ENCODE measurements at regions not wholly inside any gene's neighbourhood (a gene's known extent, or its start where the extent isn't known, plus 50 kb on each side); places are given as distances from the start of the nearest gene placed in this dataset.
A peak's percentile ranks its signal among the peaks of the same experiment; 100 is the strongest.

DNA sequence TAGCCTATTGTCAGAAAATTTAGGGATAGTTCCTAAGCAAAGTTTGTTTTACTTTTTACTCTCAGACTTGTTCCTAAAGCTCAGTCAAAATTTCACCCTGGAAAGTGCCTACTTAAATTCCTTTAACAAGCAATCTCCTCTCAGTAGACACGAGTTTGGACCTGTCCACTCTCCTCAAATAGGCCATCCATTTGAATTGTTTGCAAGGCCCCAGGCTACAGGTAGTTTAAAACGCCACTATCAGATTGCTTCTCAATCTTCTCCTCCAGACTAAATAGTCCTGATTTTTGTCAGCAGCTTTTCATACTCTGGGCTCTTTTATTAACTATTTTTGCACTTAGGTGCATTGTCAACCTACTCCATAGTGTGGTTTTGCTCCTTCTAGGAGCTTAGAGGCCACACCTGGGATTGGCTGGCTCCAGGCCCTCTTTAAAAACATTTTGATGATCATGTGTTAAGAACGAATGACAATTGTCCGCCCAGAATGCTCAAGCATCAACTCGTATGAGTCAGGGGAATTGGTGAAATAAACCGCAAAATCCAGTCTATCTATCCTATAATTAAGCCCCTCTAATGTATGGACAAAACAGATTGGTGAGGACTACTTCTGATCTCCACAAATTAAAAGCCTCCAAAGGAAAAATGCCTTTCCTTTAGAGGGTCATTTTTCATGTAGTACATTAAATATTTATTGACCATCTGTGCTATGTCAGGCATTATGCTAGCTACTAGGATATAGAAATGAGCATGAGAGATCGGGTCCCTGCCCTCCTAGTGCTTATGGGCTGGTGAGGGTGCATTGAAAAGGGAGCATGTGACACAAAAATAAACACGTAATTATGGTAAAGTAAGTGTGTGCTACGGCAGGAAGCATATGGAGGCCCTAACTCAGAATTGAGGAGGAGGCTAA, 333.8 kb upstream of the TNP1 start:
- DNase-seq (ENCODE audit: low spot score): no peak

DNA sequence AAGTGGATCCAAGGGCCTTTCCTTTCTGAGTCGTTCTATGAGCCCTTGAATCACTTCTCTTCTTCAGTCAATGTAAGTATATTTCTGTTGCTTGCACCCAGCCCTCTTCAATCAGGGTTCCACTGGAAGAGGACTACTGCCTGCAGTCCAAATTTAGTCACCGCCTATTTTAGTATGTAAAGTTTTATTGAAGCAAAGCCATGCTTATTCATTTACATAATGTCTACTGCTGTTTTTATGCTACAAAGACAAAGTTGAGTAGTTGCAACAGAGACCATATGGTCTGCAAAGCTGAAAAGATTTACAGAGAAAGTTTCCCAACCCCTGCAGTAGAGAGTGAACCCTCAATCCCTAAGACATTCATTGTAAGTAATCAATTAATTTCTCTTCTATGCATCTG, 332.5 kb upstream of the TNP1 start:
- DNase-seq (ENCODE audit: low spot score): no peak

DNA sequence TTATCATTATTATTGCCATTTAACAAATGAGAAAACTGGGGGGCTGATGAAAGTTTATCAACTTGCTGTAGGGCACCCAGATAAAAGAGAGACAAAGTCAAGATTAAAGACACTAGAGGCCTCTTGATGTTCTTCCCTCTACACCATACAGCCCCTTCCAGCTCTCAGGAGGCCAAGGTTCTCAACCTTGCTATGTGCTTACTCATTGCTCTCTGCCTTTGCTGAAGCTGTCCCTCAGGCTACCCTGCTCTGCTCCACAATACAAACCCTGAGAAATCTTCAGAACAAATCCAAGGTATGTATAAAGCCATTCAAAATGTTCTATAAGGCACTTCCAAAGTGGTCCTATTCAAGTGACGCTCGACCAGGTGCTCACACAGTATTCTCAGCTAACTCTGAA, 329.9 kb upstream of the TNP1 start:
- no peak for DNase-seq (ENCODE audit: low spot score)

DNA sequence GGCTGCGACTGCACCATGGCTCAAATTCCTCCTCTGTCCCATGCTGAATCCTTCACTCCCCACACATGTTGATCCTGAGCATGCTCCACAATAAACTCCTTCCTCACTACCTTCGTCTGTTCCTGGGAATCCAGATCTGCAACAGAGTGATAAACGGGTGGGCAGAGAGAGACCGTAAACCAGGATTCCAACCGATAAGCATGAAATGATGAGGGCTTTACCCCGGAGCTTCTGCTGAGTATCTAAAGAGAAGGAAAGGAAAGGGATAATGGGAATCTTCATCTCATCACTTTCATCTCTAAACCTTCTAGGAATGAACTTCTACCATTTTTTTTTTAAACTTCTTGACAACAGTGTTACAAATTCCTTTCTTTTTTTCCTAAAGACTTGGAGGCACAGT, 329.3 kb upstream of the TNP1 start:
- DNase-seq (ENCODE audit: low spot score): no peak

DNA sequence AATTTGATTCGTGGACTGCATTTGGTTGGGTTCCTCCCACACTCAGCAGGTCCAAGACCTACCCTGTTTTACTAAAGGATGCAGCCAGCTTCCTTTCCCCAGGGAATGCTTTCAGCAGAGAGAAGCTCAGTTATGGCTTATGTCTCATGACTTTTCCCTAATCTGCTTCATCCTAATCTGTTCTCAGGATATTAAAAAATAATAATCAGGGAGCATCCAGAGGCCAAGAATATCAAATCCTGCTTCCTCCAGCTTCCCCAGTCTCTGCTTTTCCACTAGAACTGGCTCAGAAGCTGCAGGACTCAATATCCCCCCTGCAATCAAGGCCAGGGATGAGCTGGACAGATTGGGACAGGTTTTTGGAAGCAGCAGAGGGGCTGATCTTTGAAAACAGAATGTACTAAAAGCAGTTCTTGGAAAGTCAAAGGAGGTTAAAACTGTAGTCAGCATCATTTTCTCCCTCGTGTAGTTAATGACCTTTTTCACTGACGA, 326.9 kb upstream of the TNP1 start:
- DNase-seq (ENCODE audit: low spot score): no peak

DNA sequence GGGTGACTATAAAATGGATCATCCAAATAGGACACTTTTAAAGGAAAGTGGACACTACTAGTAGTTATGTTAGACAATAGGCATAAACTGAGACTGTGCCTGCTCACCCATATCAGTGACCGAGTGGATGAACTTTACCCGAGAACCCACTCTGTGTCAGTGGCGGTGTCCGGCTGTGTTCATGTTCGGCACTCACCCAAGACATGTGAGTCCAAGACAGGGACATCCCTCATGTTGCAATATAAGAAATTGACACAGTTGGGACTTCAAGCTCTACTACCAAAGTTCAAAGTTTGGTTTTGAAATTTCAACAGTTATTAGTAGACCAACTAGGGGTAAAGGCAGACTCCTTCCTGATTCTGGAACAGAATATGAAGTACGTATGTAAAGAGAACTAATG, 326.3 kb upstream of the TNP1 start:
- DNase-seq (ENCODE audit: low spot score): no peak

DNA sequence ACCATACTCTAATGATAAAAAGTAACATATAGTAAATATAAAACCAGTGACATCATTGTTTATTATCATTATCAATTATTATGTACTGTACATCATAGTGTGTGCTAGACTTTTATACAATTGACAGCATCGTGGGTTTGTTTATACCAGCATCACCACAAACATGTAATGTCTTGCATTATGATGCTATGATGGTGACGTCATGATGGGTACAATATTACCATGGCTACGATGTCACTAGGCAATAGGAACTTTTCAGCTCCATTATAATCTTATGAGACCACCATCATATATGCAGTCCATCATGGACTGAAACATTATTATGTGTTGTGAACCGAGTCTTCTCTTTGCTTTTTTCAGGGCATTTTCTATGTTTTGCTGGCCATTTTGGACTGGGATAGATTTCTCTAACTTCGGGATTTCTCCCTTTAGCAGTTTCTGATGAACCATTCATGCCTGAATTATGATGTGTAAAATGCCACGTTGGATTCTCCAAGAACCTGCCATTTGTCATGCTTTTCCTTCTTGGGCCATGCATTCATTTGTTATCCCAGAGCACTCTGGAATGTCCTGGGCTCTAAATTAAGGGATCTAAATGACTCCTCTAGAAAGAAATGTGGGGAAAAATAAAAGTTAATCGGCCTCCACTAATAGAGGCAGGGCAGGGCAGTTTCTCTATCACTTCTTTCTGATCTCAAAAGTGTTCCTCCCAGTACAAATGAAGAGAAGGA, 325.6 kb upstream of the TNP1 start:
- DNase-seq (ENCODE audit: low spot score): no peak

DNA sequence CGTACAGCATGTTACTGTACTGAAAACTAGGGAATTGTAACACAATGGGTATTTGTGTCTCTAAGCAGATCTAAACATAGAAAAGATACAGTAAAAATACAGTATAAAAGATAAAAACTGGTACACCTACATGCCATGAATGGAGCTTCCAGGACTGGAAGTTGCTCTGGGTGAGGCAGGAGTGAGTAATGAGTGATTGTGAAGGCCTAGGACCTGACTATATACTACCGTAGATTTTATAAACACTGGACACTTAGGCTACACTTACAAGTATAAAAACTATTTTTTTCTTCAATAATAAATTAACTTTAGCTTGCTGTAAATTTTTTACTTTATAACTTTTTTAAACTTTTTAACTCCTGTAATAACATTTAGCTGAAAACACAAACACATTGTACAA, 324.4 kb upstream of the TNP1 start:
- DNase-seq (ENCODE audit: low spot score): no peak

DNA sequence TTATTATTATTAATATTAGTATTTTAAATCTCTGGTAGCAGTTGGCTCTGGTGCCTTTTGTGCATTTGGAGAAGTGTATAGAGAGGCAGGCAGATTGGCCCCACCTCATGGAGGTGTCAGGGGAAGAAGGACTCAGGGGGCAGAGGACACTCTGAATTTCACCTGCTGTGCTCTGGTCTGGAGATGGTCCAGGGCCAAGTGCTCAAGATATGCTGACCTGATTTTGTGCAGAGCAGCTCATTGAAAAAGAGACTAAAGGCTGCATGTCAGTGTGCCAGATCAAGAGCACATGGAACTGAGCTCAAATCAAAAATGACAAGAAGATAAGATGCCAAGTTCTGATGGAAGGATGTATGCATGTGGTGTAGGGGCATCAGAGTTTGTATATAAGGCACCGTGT, 323.6 kb upstream of the TNP1 start:
- no peak for DNase-seq (ENCODE audit: low spot score)

DNA sequence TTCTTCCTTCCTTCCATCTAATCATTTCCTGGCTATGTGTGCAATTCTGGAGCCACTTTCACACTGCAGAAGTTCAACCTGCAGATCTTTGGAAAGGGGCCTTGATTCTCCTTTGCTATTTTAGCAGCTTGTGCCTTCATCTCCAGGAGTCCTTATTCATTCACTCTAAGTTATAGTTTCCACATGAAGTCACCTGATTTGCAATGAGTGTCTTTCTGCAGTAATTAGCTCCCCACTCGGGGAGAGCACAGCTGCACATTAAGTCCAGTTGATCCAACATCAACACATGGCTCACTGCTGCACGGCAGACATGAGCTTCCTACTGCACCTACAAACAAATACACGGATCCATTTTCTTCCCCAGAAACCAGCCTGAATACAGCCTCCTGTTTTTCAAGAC, 323.1 kb upstream of the TNP1 start:
- DNase-seq (ENCODE audit: low spot score): no peak

DNA sequence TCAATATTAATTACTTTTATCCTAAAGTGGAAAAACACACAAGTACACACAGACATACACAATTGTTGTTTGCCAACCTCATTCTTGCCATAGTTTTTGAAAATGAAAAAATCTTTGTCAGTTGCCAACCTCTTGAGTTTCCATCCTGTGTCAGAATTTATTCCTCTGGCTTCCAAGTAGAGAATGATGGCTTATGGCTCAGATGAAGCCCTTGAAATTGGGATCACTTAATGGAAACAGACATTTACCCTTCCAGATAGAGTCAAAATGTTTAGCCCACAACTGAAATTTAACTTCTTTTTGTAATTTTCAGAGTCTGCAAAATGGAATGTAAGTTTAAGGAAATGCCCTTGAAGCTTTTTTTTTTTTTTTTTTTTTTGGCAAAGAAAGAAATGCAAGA, 321.6 kb upstream of the TNP1 start:
- DNase-seq (ENCODE audit: low spot score): no peak

DNA sequence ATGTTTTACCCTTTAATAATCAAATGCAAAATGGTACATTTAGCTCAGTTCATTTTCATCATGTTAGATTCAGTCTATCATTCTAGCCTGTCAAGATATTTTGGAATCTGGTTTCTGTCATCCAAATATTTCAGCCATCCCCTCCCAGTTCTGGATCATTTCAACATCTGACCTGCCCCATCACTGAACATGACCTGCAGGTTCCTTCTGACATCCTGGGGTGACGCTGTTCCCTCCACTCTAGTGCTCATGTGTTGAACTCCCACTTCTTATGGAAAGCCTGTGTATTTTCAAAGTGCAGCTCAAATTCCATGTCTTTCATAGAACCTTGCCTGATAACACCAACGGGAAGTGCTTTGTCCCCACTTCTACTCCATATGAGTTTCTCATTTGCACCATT, 320.0 kb upstream of the TNP1 start:
- DNase-seq (ENCODE audit: low spot score): no peak

DNA sequence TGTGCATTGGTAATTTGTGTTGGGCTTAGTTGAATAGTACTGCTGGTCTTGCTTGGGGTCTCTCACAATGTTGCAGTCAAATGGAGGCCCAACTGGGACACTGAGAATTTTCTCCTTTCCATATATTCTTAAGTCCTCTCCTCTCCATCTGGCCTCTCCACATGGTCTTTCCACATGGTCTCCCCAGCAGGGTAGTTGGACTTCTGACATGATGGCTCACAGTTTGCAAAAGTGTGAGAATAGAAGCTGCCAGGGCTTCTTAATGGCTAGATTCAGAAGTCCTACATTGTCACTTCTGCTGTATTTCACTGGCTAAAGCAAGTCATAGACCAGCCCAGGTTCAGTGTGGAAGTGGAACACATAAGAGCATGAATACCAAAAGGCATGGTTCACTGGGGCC, 318.5 kb upstream of the TNP1 start:
- DNase-seq (ENCODE audit: low spot score): no peak

DNA sequence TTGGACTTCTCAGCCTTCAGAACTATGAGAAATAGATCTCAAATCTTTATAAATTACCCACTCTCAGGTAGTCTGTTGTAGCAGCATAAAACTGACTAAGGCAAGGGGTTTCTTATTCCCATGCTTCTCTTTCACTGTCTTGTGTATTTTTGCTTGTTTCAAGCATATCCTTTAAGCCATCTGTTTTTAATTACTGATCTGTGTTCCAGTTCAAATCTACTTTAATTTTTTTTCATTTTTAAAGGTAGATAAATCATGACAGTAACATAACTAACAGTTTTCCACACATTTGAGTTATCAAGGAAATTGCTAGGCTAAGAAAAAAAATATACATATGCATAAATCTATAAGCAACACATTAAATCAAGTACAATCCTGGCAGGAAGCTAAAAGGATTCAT, 317.9 kb upstream of the TNP1 start:
- no peak for DNase-seq (ENCODE audit: low spot score)

DNA sequence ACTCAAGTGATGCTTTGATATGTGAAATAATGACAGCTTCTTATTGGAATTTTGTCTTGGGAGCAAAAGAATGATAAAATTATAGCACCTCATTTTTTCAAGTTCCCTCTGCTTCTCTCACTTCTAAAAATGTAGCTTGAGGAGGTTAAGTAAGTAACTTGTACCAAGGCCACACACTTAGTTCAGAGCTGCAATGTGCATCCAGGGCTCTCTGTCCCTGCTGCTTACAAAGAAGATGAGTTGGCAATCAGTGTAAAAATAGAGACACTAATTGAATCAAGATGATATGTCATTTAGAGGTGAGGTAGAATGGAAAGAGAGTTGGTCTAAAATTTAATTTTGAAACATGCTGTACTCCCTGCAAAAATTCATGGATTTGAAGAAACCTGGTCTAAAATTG, 312.0 kb upstream of the TNP1 start:
- DNase-seq (ENCODE audit: low spot score): no peak

DNA sequence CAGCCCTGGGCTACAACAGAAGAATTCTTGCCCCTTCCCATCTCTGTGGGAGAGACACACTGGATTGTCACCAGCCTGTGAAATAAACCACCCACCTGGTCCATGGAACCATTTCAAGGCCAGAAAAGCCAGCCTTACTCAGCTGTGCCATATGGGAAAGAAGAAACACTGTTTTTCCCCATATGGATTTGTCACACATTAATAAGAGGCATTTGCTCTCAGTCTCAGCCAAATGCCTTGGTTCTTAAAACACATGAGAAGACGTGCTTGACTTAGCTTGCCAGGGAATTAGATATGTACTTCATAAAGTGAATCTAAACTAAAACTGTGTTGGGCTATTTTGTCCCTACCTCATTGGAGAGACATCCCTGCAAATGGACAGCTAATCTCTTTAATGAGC, 308.6 kb upstream of the TNP1 start:
- DNase-seq (ENCODE audit: low spot score): no peak

DNA sequence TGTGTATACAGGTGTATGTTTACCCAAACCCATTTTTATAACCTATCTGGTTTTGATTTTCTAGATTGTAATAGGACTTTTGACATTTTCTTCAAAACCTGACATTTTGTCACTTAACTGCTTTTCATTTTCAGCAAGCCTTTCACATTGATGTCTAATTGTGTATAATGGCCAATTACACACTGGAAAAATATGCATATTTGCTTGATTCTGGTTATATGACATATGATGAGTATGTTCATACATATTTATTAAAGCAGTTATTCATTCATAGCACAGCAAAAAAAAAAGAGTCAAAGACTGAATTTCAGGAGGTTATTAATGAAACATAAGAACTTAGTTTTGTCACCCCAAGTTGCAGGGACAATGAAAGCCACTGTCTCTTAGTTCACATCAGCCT, 307.7 kb upstream of the TNP1 start:
- DNase-seq (ENCODE audit: low spot score): no peak

DNA sequence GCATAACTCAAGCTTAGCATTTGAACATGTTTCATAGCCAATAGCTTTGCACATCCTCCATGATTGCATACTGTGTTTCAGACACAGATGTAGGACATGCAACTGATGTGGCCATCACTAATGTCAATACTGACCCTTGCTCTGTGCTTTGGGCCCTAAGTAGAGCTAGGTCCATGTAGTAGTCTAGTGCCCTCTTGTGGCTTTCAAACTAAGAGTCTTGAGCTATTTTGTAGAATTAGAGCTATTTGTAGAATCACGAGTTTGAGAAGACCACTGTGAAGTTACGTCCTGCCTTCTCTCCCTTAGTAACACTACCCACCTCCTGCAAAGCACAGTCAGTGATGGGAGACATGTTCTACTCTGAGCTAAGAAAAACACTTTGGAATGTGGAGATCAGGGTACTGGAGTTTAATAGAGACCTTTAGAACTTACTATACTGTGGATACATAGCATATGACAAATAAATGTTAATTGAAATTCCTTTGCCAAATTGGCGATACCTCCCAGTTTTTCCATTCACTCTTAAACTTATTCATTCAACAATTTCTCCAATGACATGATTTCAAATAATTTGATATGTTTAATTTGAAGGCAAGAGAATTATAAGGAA, 306.5 kb upstream of the TNP1 start:
- DNase-seq (ENCODE audit: low spot score): peak; percentile 15

DNA sequence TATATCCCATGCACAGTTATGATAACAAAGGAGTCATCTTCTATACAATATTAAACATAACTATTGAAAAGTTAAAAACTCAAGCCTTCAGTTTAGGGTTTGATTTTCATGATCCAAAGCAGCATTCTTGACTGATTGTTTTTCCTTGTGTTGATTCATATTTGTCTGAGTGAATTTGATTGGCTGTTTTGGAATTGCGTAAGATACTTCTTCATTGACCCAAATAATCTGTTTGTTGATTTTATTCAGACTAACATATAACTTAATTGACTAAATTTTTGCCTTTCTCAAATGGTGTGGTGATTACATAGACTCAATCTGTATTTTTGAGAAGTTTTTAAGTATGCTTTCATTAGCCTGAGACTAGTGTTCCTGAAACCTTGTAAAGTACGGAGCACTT, 305.7 kb upstream of the TNP1 start:
- no peak for DNase-seq (ENCODE audit: low spot score)

DNA sequence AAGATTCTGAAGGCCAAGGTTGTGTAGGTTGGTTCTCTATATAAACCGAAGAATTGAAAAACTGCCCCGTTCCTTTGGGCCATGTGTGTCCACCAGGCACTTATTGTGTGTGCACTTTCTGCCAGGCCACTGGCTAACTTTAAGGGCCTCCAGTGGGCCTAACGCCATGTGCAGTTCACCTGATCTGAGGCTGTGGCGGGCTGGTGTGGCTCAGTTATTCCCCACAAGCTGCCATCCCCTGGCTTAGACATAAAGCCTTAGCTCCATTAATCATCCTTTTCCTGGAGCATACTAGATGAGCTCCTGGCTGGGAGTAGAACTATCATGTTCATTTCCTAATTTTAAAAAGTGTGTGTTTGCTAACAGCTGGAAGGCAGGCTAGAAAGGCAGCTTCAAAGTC, 304.1 kb upstream of the TNP1 start:
- no peak for DNase-seq (ENCODE audit: low spot score)

DNA sequence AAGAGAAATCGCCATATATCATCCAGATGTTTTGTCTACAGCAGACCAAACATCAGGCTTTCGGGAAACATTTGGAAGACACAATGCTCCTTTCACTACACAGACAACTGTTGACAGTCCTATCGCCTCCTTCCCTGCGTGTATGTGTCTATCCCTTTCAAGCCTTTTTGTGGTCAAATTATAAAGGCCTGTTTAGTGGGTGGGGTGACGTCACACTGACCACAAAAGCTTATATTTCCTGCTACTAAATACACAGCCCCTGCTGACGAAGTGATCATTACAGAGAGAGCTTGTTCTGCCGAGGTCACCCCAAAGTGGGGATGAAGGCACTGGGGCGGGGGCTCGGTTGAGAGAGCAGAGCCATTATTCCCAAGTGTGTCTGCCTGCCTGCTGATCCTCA, 302.7 kb upstream of the TNP1 start:
- no peak for DNase-seq (ENCODE audit: low spot score)

DNA sequence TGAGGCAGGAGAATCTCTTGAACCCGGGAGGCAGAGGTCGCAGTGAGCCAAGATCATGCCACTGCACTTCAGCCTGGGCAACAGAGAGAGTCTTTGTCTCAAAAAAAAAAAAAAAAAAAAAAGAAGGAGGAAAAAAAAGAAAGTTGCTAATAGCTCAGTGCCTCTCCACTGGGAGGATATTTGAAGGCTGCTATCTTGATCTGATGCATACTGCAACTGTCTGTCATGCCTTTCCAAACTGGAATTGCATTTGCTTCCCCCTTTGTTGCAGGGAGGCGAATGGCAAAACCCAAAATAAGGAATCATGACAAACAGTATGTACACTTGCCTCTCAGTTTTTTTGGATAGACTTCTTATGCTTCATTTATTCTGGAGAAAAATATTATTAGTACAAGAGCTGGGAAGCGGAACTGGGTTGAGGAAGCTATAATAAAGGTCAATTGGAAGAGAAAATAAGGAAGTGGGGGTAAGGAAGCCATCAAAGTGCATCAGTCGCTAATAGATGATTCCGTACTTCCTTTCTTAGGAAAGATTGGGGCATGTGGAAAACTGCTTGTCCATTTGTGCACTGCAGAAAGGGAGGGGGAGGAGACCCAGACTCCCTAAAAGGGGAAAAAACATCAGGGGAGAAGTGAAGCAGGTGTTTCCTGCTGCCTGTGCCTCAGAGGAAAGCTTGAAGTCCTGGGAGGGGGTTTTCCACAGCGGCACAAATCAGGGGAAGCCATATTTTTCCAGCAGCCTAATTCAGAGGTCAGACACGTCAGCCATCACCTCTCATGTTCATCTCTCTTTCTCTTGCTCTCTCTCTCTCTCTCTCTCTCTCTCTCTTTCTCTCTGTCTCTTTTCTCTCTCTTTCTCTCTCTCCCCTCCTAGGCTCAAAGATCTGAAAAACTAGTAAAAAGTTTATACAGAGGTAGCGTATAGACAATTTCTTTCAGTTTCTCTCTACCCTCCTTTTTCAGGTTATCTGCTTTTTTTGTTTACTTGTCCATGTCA, 301.4 kb upstream of the TNP1 start:
- DNase-seq (ENCODE audit: low spot score): no peak
